ENCODE measurements at regions not wholly inside any gene's neighbourhood (a gene's known extent, or its start where the extent isn't known, plus 50 kb on each side); places are given as distances from the start of the nearest gene placed in this dataset.

GRCh38 chr9:90948156-90948555 is 146.5 kb downstream of the SYK start:
- DNase-seq: no peak

- peak in 1 of 3 experiments; percentile 34 for DNase-seq
These were observed 149.0 kb downstream of the SYK start for GRCh38 chr9:90950600-90950999.

- no peak for DNase-seq
These were observed 151.6 kb downstream of the SYK start for GRCh38 chr9:90953200-90953599.

GRCh38 chr9:90953805-90954204 is 152.2 kb downstream of the SYK start:
- DNase-seq: no peak

GRCh38 chr9:90956026-90956810 is 154.6 kb downstream of the SYK start:
- no peak for DNase-seq

- no peak for DNase-seq
These were observed 156.7 kb downstream of the SYK start for GRCh38 chr9:90958328-90958727.

- no peak for DNase-seq
These were observed 159.3 kb downstream of the SYK start for GRCh38 chr9:90960941-90961340.

- DNase-seq: peak; percentile 41 to 73 (median 70)
These were observed 159.8 kb downstream of the SYK start for GRCh38 chr9:90961375-90961774.

- peak in 2 of 3 experiments; percentile 18 to 65 for DNase-seq
These were observed 162.7 kb downstream of the SYK start for GRCh38 chr9:90964101-90965020.

GRCh38 chr9:90965226-90966030 is 163.8 kb downstream of the SYK start:
- peak in 2 of 3 experiments; percentile 4 to 25 for DNase-seq

- DNase-seq: no peak
These were observed 164.3 kb downstream of the SYK start for GRCh38 chr9:90966031-90966290.

- DNase-seq: no peak
These were observed 165.0 kb downstream of the SYK start for GRCh38 chr9:90966480-90967144.

- no peak for DNase-seq
These were observed 165.5 kb downstream of the SYK start for GRCh38 chr9:90967145-90967538.

GRCh38 chr9:90969021-90969675 is 167.5 kb downstream of the SYK start:
- peak; percentile 62 to 97 (median 83) for DNase-seq

GRCh38 chr9:90970608-90971007 is 169.0 kb downstream of the SYK start:
- DNase-seq: peak in 1 of 3 experiments; percentile 39

GRCh38 chr9:90972057-90972456 is 170.4 kb downstream of the SYK start:
- no peak for DNase-seq

GRCh38 chr9:90974016-90974415 is 172.4 kb downstream of the SYK start:
- no peak for DNase-seq

- no peak for DNase-seq
These were observed 173.1 kb downstream of the SYK start for GRCh38 chr9:90974643-90975245.

- DNase-seq: no peak
These were observed 174.3 kb downstream of the SYK start for GRCh38 chr9:90975781-90976538.

- no peak for DNase-seq
These were observed 177.5 kb downstream of the SYK start for GRCh38 chr9:90979138-90979551.

- no peak for DNase-seq
These were observed 178.0 kb downstream of the SYK start for GRCh38 chr9:90979639-90980038.
